ENCODE measurements at regions not wholly inside any gene's neighbourhood (a gene's known extent, or its start where the extent isn't known, plus 50 kb on each side); places are given as distances from the start of the nearest gene placed in this dataset.

GRCh38 chr9:26483991-26484390 is 408.6 kb downstream of the CAAP1 start:
- Histone ChIP-seq H3F3A (ENCODE audit: insufficient read depth) (no peaks in the 10 kb centered on the region), H3K4me2 (ENCODE audit: unreplicated experiment) (no peak overlapping the region), H2AFZ (no peak overlapping the region), H3K4me3 (no peak overlapping the region), H4K20me1 (ENCODE audit: insufficient read depth) (no peaks in the 10 kb centered on the region), H3K9ac (no peak overlapping the region), H3K27me3 (replicated peaks; ENCODE audit: insufficient read depth) (no peaks in the 10 kb centered on the region), H3K9me3 (ENCODE audit: low read depth) (no peaks in the 10 kb centered on the region), H3K9me2 (ENCODE audit: insufficient read depth) (no peaks in the 10 kb centered on the region), H3K4me1 (ENCODE audit: insufficient read depth) (no peaks in the 10 kb centered on the region), H3K36me3 (ENCODE audit: low read depth) (no peaks in the 10 kb centered on the region), H3K27ac (no peak overlapping the region), H3K79me2 (ENCODE audit: insufficient read depth) (no peaks in the 10 kb centered on the region)
- DNase-seq, result no peak
- TF ChIP-seq EZH2phosphoT487 (IDR thresholded peaks at IDR 0.05; ENCODE audit: insufficient read depth, low read depth) (no peak), EZH2 (IDR thresholded peaks at IDR 0.05; ENCODE audit: insufficient read depth, poor library complexity, severe bottlenecking) (no peak)
- 69 to 73% methylated on average over 15 of the region's 15 CpGs for WGBS, 2 experiments (ENCODE audit: low coverage in 1 of 2, low lambda C conversion rate in 2 of 2, missing lambda C conversion rate in 2 of 2)
- in situ Hi-C loops (cut with MboI), result no loop called here

DNA sequence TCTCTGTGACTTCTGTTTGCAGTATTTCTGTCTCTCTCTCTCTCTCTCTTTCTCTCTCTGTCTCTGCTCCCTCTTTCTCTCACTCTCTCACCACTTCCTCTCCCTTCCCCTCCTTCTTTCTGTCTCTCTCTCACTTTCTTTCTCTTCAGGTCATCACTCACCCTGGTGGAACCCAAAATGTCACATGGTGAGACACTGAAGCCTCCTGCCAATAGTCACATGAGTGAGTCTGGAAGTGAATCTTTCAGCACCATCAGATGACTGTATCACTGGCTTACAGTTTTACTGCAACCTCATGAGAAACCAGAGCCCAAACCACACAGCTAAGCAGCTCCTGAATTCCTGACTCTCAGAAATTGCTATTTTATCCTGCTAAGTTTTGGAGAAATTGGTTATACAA is 414.6 kb downstream of the CAAP1 start:
- H3K79me2 ChIP-seq (ENCODE audit: insufficient read depth), result no peaks in the 10 kb centered on the region
- H3F3A ChIP-seq (ENCODE audit: insufficient read depth), result no peaks in the 10 kb centered on the region
- H2AFZ ChIP-seq, result no peak overlapping the region
- H3K4me2 ChIP-seq (ENCODE audit: unreplicated experiment), result no peak overlapping the region
- H3K27ac ChIP-seq, result no peak overlapping the region
- DNase-seq, result no peak
- H3K4me3 ChIP-seq, result no peak overlapping the region
- peaks cover 4% of the 10 kb centered on the region for H3K9me3 ChIP-seq (ENCODE audit: low read depth)
- H3K27me3 ChIP-seq (replicated peaks; ENCODE audit: insufficient read depth), result no peaks in the 10 kb centered on the region
- no peaks in the 10 kb centered on the region for H3K36me3 ChIP-seq (ENCODE audit: low read depth)
- no peaks in the 10 kb centered on the region for H3K4me1 ChIP-seq (ENCODE audit: insufficient read depth)
- no peak for TF ChIP-seq EZH2phosphoT487 (IDR thresholded peaks at IDR 0.05; ENCODE audit: insufficient read depth, low read depth)
- no peak for TF ChIP-seq EZH2 (IDR thresholded peaks at IDR 0.05; ENCODE audit: insufficient read depth, poor library complexity, severe bottlenecking)
- no peak overlapping the region for H3K9ac ChIP-seq
- in situ Hi-C loops (cut with MboI), result no loop called here
- no peaks in the 10 kb centered on the region for H3K9me2 ChIP-seq (ENCODE audit: insufficient read depth)
- no peaks in the 10 kb centered on the region for H4K20me1 ChIP-seq (ENCODE audit: insufficient read depth)

DNA sequence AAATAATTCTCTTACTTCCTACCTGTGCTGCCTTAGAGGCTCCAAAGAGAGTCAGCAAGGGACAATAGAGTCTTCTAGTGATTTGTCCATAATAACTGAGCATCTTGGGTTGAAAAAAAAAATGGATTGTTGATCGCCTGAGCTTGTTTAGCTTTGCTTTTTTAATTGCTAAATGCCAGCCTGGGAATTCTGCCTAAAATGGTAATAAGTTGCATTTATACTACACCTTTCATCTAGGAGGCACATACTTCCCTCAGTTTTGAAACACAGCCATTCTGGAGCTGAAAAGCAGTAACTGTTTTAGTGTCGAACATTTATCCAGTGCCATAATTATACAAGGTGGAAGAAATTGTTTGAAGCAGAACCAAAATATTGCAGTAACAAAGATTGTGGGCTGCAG is 421.3 kb downstream of the CAAP1 start:
- Histone ChIP-seq H3K4me2 (ENCODE audit: unreplicated experiment) (no peak overlapping the region), H3K9me2 (ENCODE audit: insufficient read depth) (no peaks in the 10 kb centered on the region), H3K4me1 (ENCODE audit: insufficient read depth) (no peaks in the 10 kb centered on the region), H3K9me3 (ENCODE audit: low read depth) (peaks cover 4% of the 10 kb centered on the region), H4K20me1 (ENCODE audit: insufficient read depth) (no peaks in the 10 kb centered on the region), H3K79me2 (ENCODE audit: insufficient read depth) (no peaks in the 10 kb centered on the region), H2AFZ (no peak overlapping the region), H3K27ac (no peak overlapping the region), H3K4me3 (no peak overlapping the region), H3F3A (ENCODE audit: insufficient read depth) (no peaks in the 10 kb centered on the region), H3K9ac (no peak overlapping the region), H3K36me3 (ENCODE audit: low read depth) (no peaks in the 10 kb centered on the region), H3K27me3 (replicated peaks; ENCODE audit: insufficient read depth) (no peaks in the 10 kb centered on the region)
- no peak for DNase-seq
- TF ChIP-seq EZH2 (IDR thresholded peaks at IDR 0.05; ENCODE audit: insufficient read depth, poor library complexity, severe bottlenecking) (no peak), EZH2phosphoT487 (IDR thresholded peaks at IDR 0.05; ENCODE audit: insufficient read depth, low read depth) (no peak)
- WGBS, 2 experiments (ENCODE audit: low coverage in 1 of 2, low lambda C conversion rate in 2 of 2, missing lambda C conversion rate in 2 of 2), result 16 to 20% methylated on average over 2 of the region's 2 CpGs
- in situ Hi-C loops (cut with MboI), result no loop called here

DNA sequence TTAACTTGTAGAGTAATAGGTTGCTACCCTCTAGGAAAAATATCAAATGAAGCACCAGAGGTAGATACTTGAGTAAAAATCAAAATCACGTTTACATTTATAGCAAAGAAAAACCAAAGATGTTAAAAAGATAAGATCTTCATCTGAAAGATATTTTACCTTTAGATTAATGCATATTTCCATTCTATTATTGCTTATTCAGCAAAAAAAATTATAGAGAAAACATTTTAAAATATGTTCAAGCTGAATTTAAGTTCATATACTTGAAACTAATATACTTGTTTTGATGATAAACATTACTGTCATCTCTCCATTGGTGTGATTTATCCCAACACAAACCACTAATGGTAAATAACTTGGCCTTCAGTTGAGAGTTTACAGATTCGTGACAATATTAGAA is 422.3 kb downstream of the CAAP1 start:
- H3K36me3 ChIP-seq (ENCODE audit: low read depth), result no peaks in the 10 kb centered on the region
- H2AFZ ChIP-seq, result no peak overlapping the region
- H3K9ac ChIP-seq, result no peak overlapping the region
- H3K27me3 ChIP-seq (replicated peaks; ENCODE audit: insufficient read depth), result no peaks in the 10 kb centered on the region
- no peak for TF ChIP-seq EZH2 (IDR thresholded peaks at IDR 0.05; ENCODE audit: insufficient read depth, poor library complexity, severe bottlenecking)
- TF ChIP-seq EZH2phosphoT487 (IDR thresholded peaks at IDR 0.05; ENCODE audit: insufficient read depth, low read depth), result no peak
- H3K9me3 ChIP-seq (ENCODE audit: low read depth), result peaks cover 4% of the 10 kb centered on the region
- no peak overlapping the region for H3K4me3 ChIP-seq
- H3K4me2 ChIP-seq (ENCODE audit: unreplicated experiment), result no peak overlapping the region
- no peaks in the 10 kb centered on the region for H4K20me1 ChIP-seq (ENCODE audit: insufficient read depth)
- no peak overlapping the region for H3K27ac ChIP-seq
- H3F3A ChIP-seq (ENCODE audit: insufficient read depth), result no peaks in the 10 kb centered on the region
- 0 to 9% methylated on average over 2 of the region's 2 CpGs for WGBS, 2 experiments (ENCODE audit: low coverage in 1 of 2, low lambda C conversion rate in 2 of 2, missing lambda C conversion rate in 2 of 2)
- H3K79me2 ChIP-seq (ENCODE audit: insufficient read depth), result no peaks in the 10 kb centered on the region
- DNase-seq, result no peak
- in situ Hi-C loops (cut with MboI), result no loop called here
- H3K9me2 ChIP-seq (ENCODE audit: insufficient read depth), result no peaks in the 10 kb centered on the region
- H3K4me1 ChIP-seq (ENCODE audit: insufficient read depth), result no peaks in the 10 kb centered on the region

- Histone ChIP-seq H3K27me3 (replicated peaks; ENCODE audit: insufficient read depth) (no peaks in the 10 kb centered on the region), H3K4me2 (ENCODE audit: unreplicated experiment) (no peak overlapping the region), H3K27ac (no peak overlapping the region), H3K4me1 (ENCODE audit: insufficient read depth) (no peaks in the 10 kb centered on the region), H3K36me3 (ENCODE audit: low read depth) (no peaks in the 10 kb centered on the region), H3K9ac (no peak overlapping the region), H2AFZ (no peak overlapping the region), H3K9me2 (ENCODE audit: insufficient read depth) (no peaks in the 10 kb centered on the region), H3K4me3 (no peak overlapping the region), H4K20me1 (ENCODE audit: insufficient read depth) (no peaks in the 10 kb centered on the region), H3K79me2 (ENCODE audit: insufficient read depth) (no peaks in the 10 kb centered on the region), H3K9me3 (ENCODE audit: low read depth) (no peaks in the 10 kb centered on the region), H3F3A (ENCODE audit: insufficient read depth) (no peaks in the 10 kb centered on the region)
- in situ Hi-C loops (cut with MboI), result no loop called here
- TF ChIP-seq EZH2phosphoT487 (IDR thresholded peaks at IDR 0.05; ENCODE audit: insufficient read depth, low read depth) (no peak), EZH2 (IDR thresholded peaks at IDR 0.05; ENCODE audit: insufficient read depth, poor library complexity, severe bottlenecking) (no peak)
- DNase-seq, result no peak
- WGBS, 2 experiments (ENCODE audit: low coverage in 1 of 2, low lambda C conversion rate in 2 of 2, missing lambda C conversion rate in 2 of 2), result 50% methylated on average over 1 of the region's 1 CpG
Measured at GRCh38 chr9:26463837-26464236, 428.8 kb downstream of the CAAP1 start.
